ENCODE measurements at regions not wholly inside any gene's neighbourhood (a gene's known extent, or its start where the extent isn't known, plus 50 kb on each side); places are given as distances from the start of the nearest gene placed in this dataset.

DNA sequence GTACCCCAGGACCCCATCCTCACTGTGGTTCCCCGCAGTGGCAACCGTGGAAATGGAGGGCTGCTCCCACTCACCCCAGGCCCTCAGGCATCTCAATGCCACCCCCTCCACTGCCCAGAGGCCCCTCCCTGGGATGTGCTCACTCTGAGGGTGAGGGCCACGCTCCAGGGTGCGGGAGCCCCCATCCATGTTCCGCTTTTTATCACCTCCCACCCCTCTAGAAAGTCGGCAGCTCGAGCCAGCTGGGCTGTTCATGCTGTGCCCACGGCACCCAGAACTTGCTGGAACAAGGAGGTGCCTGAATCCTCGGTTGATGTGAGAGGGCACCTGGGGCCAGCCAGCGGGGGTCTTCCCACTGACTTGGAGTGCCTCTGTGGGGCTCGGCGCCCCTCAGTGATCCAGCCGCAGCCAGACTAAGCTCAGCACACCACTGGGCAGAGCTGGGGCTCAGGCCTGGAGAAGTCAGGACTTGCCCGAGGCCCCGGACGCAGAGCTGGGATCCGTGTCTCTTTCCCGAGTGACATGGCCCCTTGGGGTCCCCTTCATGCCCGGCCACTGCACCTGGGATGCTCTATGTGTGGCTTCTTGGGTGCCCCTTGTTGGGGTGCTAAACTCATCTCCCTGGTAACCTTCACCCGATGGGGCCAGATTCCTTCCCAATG is 143.1 kb upstream of the GSE1 start:
- TF ChIP-seq, protein P1, sequence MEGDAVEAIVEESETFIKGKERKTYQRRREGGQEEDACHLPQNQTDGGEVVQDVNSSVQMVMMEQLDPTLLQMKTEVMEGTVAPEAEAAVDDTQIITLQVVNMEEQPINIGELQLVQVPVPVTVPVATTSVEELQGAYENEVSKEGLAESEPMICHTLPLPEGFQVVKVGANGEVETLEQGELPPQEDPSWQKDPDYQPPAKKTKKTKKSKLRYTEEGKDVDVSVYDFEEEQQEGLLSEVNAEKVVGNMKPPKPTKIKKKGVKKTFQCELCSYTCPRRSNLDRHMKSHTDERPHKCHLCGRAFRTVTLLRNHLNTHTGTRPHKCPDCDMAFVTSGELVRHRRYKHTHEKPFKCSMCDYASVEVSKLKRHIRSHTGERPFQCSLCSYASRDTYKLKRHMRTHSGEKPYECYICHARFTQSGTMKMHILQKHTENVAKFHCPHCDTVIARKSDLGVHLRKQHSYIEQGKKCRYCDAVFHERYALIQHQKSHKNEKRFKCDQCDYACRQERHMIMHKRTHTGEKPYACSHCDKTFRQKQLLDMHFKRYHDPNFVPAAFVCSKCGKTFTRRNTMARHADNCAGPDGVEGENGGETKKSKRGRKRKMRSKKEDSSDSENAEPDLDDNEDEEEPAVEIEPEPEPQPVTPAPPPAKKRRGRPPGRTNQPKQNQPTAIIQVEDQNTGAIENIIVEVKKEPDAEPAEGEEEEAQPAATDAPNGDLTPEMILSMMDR (IDR thresholded peaks at IDR 0.05), result no peak
- no peak for TF ChIP-seq POLR2A (IDR thresholded peaks at IDR 0.05)
- TF ChIP-seq POLR2AphosphoS5 (IDR thresholded peaks at IDR 0.05; ENCODE audit: insufficient read depth in 1 of 2, low read depth in 1 of 2), result no peak

Measured in vagina (tissue), 2 donors.